ENCODE measurements at regions not wholly inside any gene's neighbourhood (a gene's known extent, or its start where the extent isn't known, plus 50 kb on each side); places are given as distances from the start of the nearest gene placed in this dataset.

GRCh38 chr18:54739476-54739875 is 88.8 kb upstream of the RAB27B start:
- no peak overlapping the region for H4K5ac ChIP-seq (ENCODE audit: low read depth, low read length)
- H3K27me3 ChIP-seq (ENCODE audit: control insufficient read depth, insufficient read depth, low read length), result no peaks in the 10 kb centered on the region
- no peaks in the 10 kb centered on the region for H3K79me1 ChIP-seq (ENCODE audit: low read depth in 1 of 2, low read length in 2 of 2)
- H2BK15ac ChIP-seq (ENCODE audit: low read depth, low read length), result no peak overlapping the region
- H3K4ac ChIP-seq (ENCODE audit: low read depth, low read length), result no peak overlapping the region
- DNase-seq, result peak; percentile 19
- intact Hi-C loops (cut with micrococcal nuclease) (no loop called here), dilution Hi-C loops (cut with HindIII; ENCODE audit: low sequenced_read_pairs, unreplicated experiment) (no loop called here), in situ Hi-C loops (cut with MboI; ENCODE audit: low sequenced_read_pairs) (no loop called here)
- H4K91ac ChIP-seq (ENCODE audit: insufficient read depth, low read depth, low read length), result no peak overlapping the region
- ChIA-PET CTCF (interaction anchor here (0.6 kb wide), 1 partner anchor 105 kb away, joined by 3 read pairs; no protein-coding TSS in a partner anchor), POLR2A (ENCODE audit: unreplicated experiment) (no interaction called here)
- no peak overlapping the region for H4K8ac ChIP-seq (ENCODE audit: low read depth in 2 of 2, low read length in 2 of 2)
- H3K4me3 ChIP-seq (ENCODE audit: insufficient read depth, low read depth, low read length), result no peak overlapping the region
- no peak for ATAC-seq (ENCODE audit: low read depth)
- H3K36me3 ChIP-seq (ENCODE audit: control insufficient read depth, insufficient read depth, low read length), result no peaks in the 10 kb centered on the region
- H3K23ac ChIP-seq (ENCODE audit: low read depth, low read length), result no peak overlapping the region
- no peak overlapping the region for H3K14ac ChIP-seq (replicated peaks; ENCODE audit: low read depth, low read length)
- no peak for TF ChIP-seq RFX5 (IDR thresholded peaks at IDR 0.05; ENCODE audit: low read depth, low read length)
- no peak for TF ChIP-seq RCOR1 (IDR thresholded peaks at IDR 0.05; ENCODE audit: insufficient replicate concordance, low read length)
- TF ChIP-seq RAD21 (IDR thresholded peaks at IDR 0.05; ENCODE audit: low read length), result no peak
- no peak for TF ChIP-seq USF2 (IDR thresholded peaks at IDR 0.05; ENCODE audit: low read depth, low read length)
- TF ChIP-seq SMC3 (IDR thresholded peaks at IDR 0.05; ENCODE audit: low read depth, low read length), result no peak
- no peak for TF ChIP-seq NFE2L2 (IDR thresholded peaks at IDR 0.05; ENCODE audit: low read depth, low read length)
- no peak for TF ChIP-seq CTCF (conservative IDR thresholded peaks at IDR 0.05; ENCODE audit: low read depth, low read length)
- no peak for TF ChIP-seq CEBPB (IDR thresholded peaks at IDR 0.05; ENCODE audit: low read depth, low read length)
- no peak for TF ChIP-seq MAFK (IDR thresholded peaks at IDR 0.05; ENCODE audit: low read depth, low read length)
- TF ChIP-seq MAZ (IDR thresholded peaks at IDR 0.05; ENCODE audit: borderline replicate concordance, low read depth, low read length), result no peak
- no peak for TF ChIP-seq BHLHE40 (IDR thresholded peaks at IDR 0.05; ENCODE audit: low read depth, low read length)
- no peak for TF ChIP-seq POLR2A (IDR thresholded peaks at IDR 0.05; ENCODE audit: low read depth, low read length)
- no peak for TF ChIP-seq ELK1 (IDR thresholded peaks at IDR 0.05; ENCODE audit: borderline replicate concordance, low read depth, low read length)
- no peak for TF ChIP-seq FOS (IDR thresholded peaks at IDR 0.05; ENCODE audit: low read depth, low read length)
- TF ChIP-seq CHD1 (IDR thresholded peaks at IDR 0.05; ENCODE audit: low read depth, low read length), result no peak
- no peaks in the 10 kb centered on the region for H3K9me3 ChIP-seq (ENCODE audit: control insufficient read depth, insufficient read depth, low read length)
- no peak overlapping the region for H2BK120ac ChIP-seq (ENCODE audit: low read depth, low read length)
- no peak overlapping the region for H2AK9ac ChIP-seq (replicated peaks; ENCODE audit: low read depth, low read length, poor library complexity)
- peaks cover 7% of the 10 kb centered on the region for H3K9me1 ChIP-seq (ENCODE audit: insufficient read depth, low read length)
- H2AK5ac ChIP-seq (ENCODE audit: low read depth, low read length), result no peak overlapping the region
- H2AFZ ChIP-seq (replicated peaks; ENCODE audit: low read length, poor library complexity), result no peak overlapping the region
- H3K18ac ChIP-seq (ENCODE audit: low read depth, low read length), result no peak overlapping the region
- no peak overlapping the region; the same call in 1 of the 2 replicates for H2BK20ac ChIP-seq (ENCODE audit: low read depth, low read length)
- BruUV-seq (replicated peaks), result no TSS peak
- no peak overlapping the region for H3K4me2 ChIP-seq (ENCODE audit: low read depth, low read length)
- no peak overlapping the region for H3K27ac ChIP-seq (ENCODE audit: insufficient read depth, low read length)
- H3K9ac ChIP-seq (ENCODE audit: low read depth, low read length), result no peak overlapping the region
- no peaks in the 10 kb centered on the region for H4K20me1 ChIP-seq (ENCODE audit: insufficient read depth, low read length)
- WGBS, 2 experiments (ENCODE audit: extremely low coverage in 2 of 2, insufficient read length in 1 of 2), result no CpG with 5 or more reads among the region's 2 CpGs
- peaks cover 16% of the 10 kb centered on the region for H3K4me1 ChIP-seq (ENCODE audit: control insufficient read depth, insufficient read depth, low read length)
- no peak overlapping the region for H2BK5ac ChIP-seq (ENCODE audit: low read depth, low read length, poor library complexity, severe bottlenecking)
- no peak overlapping the region for H3K56ac ChIP-seq (ENCODE audit: extremely low read depth, insufficient read depth, low read length)
